Uterus (tissue), 2 donors: ENCODE measurements at regions not wholly inside any gene's neighbourhood (a gene's known extent, or its start where the extent isn't known, plus 50 kb on each side); places are given as distances from the start of the nearest gene placed in this dataset.

Experiments
- CTCF ChIP-seq, 4 experiments: fragments of 200-600 bp in 2 of 4; fragments of 450-650 bp in 2 of 4; sonication (generic) in 2 of 4; IDR thresholded peaks; one replicate each; pipeline ENCODE4 v1.5.1; 2016 to 2019; ENCODE audit warnings: antibody characterized with exemption in 4 of 4, mild to moderate bottlenecking in 2 of 4, moderate library complexity in 1 of 4
- POLR2A ChIP-seq, 2 donors: fragments of 450-650 bp; IDR thresholded peaks; one replicate each; pipeline ENCODE4 v1.6.1; 2016; ENCODE audit warnings: antibody characterized with exemption in 2 of 2, mild to moderate bottlenecking in 1 of 2, moderate library complexity in 1 of 2

GRCh38 chr13:72004246-72004645, 137.2 kb upstream of the DACH1 start:
- no peak for TF ChIP-seq POLR2A (IDR thresholded peaks at IDR 0.05)
- no peak for TF ChIP-seq CTCF (IDR thresholded peaks at IDR 0.05)
